Caco-2 (cell line): ENCODE measurements at regions not wholly inside any gene's neighbourhood (a gene's known extent, or its start where the extent isn't known, plus 50 kb on each side); places are given as distances from the start of the nearest gene placed in this dataset.

ENCODE experiments used
- BruUV-seq: library from RNA; stranded (reverse); fragments of 400-500 nt; replicated peaks from 2 replicates; lab custom pipeline; 2021; lab: Mats Ljungman, UMichigan
- CTCF ChIA-PET: fragments of 300-600 bp; sonication (Branson Sonifier 250); formaldehyde crosslinking; loops from one replicate; lab custom pipeline; 2022; ENCODE audit warnings: antibody characterized with exemption; lab: Charles Lee
- POLR2A ChIA-PET: fragments of 300-600 bp; sonication (Branson Sonifier 250); formaldehyde crosslinking; loops from one replicate; lab custom pipeline; 2022; ENCODE audit warnings: antibody characterized with exemption; lab: Charles Lee
- DNase-seq, 2 experiments: peaks; one replicate each; pipeline versions ENCODE4 v3.0.0 to v3.0.0-alpha.2; 2020 to 2022
- H3K27me3 ChIP-seq: replicated peaks from 2 replicates; pipeline ENCODE4 v1.6.0; 2011; ENCODE audit warnings: low read length; ENCODE audit not compliant: control insufficient read depth, insufficient read depth
- H3K36me3 ChIP-seq: 2 replicates; pipeline ENCODE4 v1.5.1; 2011; ENCODE audit warnings: low read length; ENCODE audit not compliant: control insufficient read depth, insufficient read depth
- H3K4me1 ChIP-seq: fragments of 250-450 bp; sonication (Bioruptor Pico); 2 replicates; pipeline ENCODE4 v1.5.1; 2020; ENCODE audit warnings: mild to moderate bottlenecking
- H3K4me3 ChIP-seq: 2 replicates; pipeline ENCODE4 v1.5.1; 2011; ENCODE audit warnings: low read depth, mild to moderate bottlenecking, control low read depth, low read length
- H3K9me3 ChIP-seq: fragments of 250-450 bp; sonication (Bioruptor Pico); 2 replicates; pipeline ENCODE4 v1.5.1; 2020; ENCODE audit warnings: mild to moderate bottlenecking, moderate library complexity
- H3K27ac Mint-ChIP-seq: one replicate; pipeline ENCODE4 v1.8.0; 2022; ENCODE audit warnings: mixed read lengths; ENCODE audit not compliant: unreplicated experiment
- H3K27me3 Mint-ChIP-seq: one replicate; pipeline ENCODE4 v1.8.0; 2022; ENCODE audit warnings: mixed read lengths; ENCODE audit not compliant: insufficient read depth, unreplicated experiment
- H3K36me3 Mint-ChIP-seq: one replicate; pipeline ENCODE4 v1.8.0; 2022; ENCODE audit warnings: mild to moderate bottlenecking, mixed read lengths; ENCODE audit not compliant: insufficient read depth, unreplicated experiment
- H3K4me1 Mint-ChIP-seq: one replicate; pipeline ENCODE4 v1.8.0; 2022; ENCODE audit warnings: low read depth, mixed read lengths; ENCODE audit not compliant: unreplicated experiment
- H3K4me3 Mint-ChIP-seq: one replicate; pipeline ENCODE4 v1.8.0; 2022; ENCODE audit warnings: mild to moderate bottlenecking, moderate library complexity, mixed read lengths; ENCODE audit not compliant: unreplicated experiment
- H3K9me3 Mint-ChIP-seq: one replicate; pipeline ENCODE4 v1.8.0; 2022; ENCODE audit warnings: mixed read lengths; ENCODE audit not compliant: unreplicated experiment
- intact Hi-C: fragments of 100-400 bp; cut with micrococcal nuclease; formaldehyde crosslinking; loops from one replicate; pipeline ENCODE4 v1.10.0; 2022; ENCODE audit not compliant: unreplicated experiment
- TF ChIP-seq, protein P1 (sequence below), 2 experiments: fragments of 200-600 bp in 1 of 2; IDR thresholded peaks; 1 replicate in 1 of 2; 2 replicates in 1 of 2; pipeline versions ENCODE4 v1.5.1 to v1.8.0; 2011 to 2022; ENCODE audit warnings: antibody characterized with exemption in 1 of 2, control low read depth in 1 of 2, inconsistent platforms in 1 of 2, low read depth in 1 of 2, low read length in 1 of 2, mild to moderate bottlenecking in 1 of 2, moderate library complexity in 1 of 2; ENCODE audit not compliant: insufficient read depth in 1 of 2, severe bottlenecking in 1 of 2, unreplicated experiment in 1 of 2

DNA sequence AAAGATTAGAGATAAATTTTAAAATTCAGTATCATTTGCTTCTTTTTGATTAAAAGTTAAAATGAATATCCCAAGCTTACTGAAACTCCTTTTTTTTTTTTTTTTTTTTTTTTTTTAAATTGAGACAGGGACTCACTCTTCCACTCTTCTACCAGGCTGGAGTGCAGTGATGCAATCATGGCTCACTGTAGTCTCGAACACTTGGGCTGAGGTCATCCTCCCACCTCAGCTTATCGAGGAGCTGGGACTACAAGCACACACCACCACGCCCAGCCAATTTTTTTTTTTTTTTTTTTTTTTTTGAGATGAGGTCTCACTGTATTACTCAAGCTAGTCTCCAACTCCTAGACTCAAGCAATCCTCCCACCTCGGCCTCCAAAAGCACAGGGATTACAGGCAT is 92.1 kb upstream of the RGS18 start:
- TF ChIP-seq, protein P1, sequence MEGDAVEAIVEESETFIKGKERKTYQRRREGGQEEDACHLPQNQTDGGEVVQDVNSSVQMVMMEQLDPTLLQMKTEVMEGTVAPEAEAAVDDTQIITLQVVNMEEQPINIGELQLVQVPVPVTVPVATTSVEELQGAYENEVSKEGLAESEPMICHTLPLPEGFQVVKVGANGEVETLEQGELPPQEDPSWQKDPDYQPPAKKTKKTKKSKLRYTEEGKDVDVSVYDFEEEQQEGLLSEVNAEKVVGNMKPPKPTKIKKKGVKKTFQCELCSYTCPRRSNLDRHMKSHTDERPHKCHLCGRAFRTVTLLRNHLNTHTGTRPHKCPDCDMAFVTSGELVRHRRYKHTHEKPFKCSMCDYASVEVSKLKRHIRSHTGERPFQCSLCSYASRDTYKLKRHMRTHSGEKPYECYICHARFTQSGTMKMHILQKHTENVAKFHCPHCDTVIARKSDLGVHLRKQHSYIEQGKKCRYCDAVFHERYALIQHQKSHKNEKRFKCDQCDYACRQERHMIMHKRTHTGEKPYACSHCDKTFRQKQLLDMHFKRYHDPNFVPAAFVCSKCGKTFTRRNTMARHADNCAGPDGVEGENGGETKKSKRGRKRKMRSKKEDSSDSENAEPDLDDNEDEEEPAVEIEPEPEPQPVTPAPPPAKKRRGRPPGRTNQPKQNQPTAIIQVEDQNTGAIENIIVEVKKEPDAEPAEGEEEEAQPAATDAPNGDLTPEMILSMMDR (IDR thresholded peaks at IDR 0.05; ENCODE audit: insufficient read depth in 1 of 2, low read depth in 1 of 2, low read length in 1 of 2, severe bottlenecking in 1 of 2, unreplicated experiment in 1 of 2): no peak
- Mint-ChIP-seq H3K27ac (no peak overlapping the region), H3K9me3 (no peaks in the 10 kb centered on the region), H3K4me1 (no peaks in the 10 kb centered on the region), H3K27me3 (peaks cover 3% of the 10 kb centered on the region), H3K4me3 (no peak overlapping the region), H3K36me3 (no peaks in the 10 kb centered on the region)
- no peak for DNase-seq
- Histone ChIP-seq H3K27me3 (no peaks in the 10 kb centered on the region), H3K4me1 (peaks cover 10% of the 10 kb centered on the region; the same call in 1 of the 2 replicates), H3K36me3 (no peaks in the 10 kb centered on the region), H3K9me3 (no peaks in the 10 kb centered on the region), H3K4me3 (no peak overlapping the region)
- CTCF ChIA-PET: no interaction called here
- POLR2A ChIA-PET: no interaction called here
- BruUV-seq: no TSS peak
- intact Hi-C loops: no loop called here

DNA sequence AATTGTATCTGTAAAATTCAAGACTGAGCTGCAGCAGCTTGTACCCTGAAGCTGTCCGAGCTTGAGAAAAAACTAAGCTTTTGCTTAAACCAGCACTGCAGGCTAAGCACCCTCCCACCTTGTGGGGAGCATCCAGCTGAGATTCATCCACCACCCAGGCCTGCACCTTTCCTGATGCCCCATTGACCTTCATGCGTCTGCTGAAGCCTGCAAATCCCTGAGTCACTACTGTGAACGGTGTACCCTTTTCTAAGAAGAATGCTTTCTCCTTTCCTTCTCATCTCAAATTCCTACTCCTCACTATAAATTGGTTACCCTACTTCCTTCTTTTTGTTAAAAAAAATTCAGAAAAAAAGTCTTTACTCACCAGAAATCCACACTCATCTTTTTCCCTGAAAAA is 90.9 kb upstream of the RGS18 start:
- intact Hi-C loops: no loop called here
- no TSS peak for BruUV-seq
- Histone ChIP-seq H3K27me3 (no peaks in the 10 kb centered on the region), H3K9me3 (no peaks in the 10 kb centered on the region), H3K4me3 (no peak overlapping the region), H3K36me3 (no peaks in the 10 kb centered on the region), H3K4me1 (0 out of 2 replicates have a peak, but pooled peaks cover under 1% of the 10 kb centered on the region)
- DNase-seq: no peak
- no peaks in the 10 kb centered on the region for H3K9me3 Mint-ChIP-seq
- H3K27ac Mint-ChIP-seq: no peak overlapping the region
- ChIA-PET POLR2A (no interaction called here), CTCF (no interaction called here)
- no peak overlapping the region for H3K4me3 Mint-ChIP-seq
- H3K27me3 Mint-ChIP-seq: peaks cover 3% of the 10 kb centered on the region
- TF ChIP-seq, protein P1 (IDR thresholded peaks at IDR 0.05; ENCODE audit: insufficient read depth in 1 of 2, low read depth in 1 of 2, low read length in 1 of 2, severe bottlenecking in 1 of 2, unreplicated experiment in 1 of 2): no peak
- H3K4me1 Mint-ChIP-seq: no peaks in the 10 kb centered on the region
- H3K36me3 Mint-ChIP-seq: no peaks in the 10 kb centered on the region

DNA sequence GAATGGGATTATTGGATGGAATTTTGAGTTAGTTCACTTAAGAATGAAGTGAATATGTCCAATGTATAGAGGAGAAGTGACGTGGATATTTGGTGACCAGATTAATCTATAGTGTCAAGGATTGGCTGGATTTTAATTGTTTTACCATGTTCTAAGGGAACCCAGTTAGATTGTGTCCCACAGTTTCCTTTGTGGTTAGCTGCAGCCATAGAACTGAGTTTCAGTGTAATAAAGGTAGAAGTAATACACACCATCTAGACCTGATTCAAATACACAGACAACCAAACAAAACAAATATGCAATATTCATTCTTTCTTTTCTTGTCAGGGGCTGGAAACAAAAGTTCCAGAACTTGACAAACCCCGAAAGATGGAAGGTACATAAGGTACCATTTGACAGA is 88.0 kb upstream of the RGS18 start:
- TF ChIP-seq, protein P1 (IDR thresholded peaks at IDR 0.05; ENCODE audit: insufficient read depth in 1 of 2, low read depth in 1 of 2, low read length in 1 of 2, severe bottlenecking in 1 of 2, unreplicated experiment in 1 of 2): no peak
- Mint-ChIP-seq H3K9me3 (no peaks in the 10 kb centered on the region), H3K4me1 (no peaks in the 10 kb centered on the region), H3K4me3 (no peak overlapping the region), H3K27me3 (peaks cover 3% of the 10 kb centered on the region), H3K36me3 (no peaks in the 10 kb centered on the region), H3K27ac (no peak overlapping the region)
- Histone ChIP-seq H3K27me3 (no peaks in the 10 kb centered on the region), H3K4me3 (no peak overlapping the region), H3K9me3 (no peaks in the 10 kb centered on the region), H3K36me3 (no peaks in the 10 kb centered on the region), H3K4me1 (no peaks in the 10 kb centered on the region)
- BruUV-seq: no TSS peak
- intact Hi-C loops: no loop called here
- ChIA-PET POLR2A (no interaction called here), CTCF (no interaction called here)
- no peak for DNase-seq
